AG04450 (cell line): ENCODE measurements at regions not wholly inside any gene's neighbourhood (a gene's known extent, or its start where the extent isn't known, plus 50 kb on each side); places are given as distances from the start of the nearest gene placed in this dataset.

ENCODE experiments used
- CTCF ChIA-PET: fragments of 300-600, 350-600 bp; formaldehyde crosslinking; extraction: SDS; loops from one replicate; lab custom pipeline; 2022; ENCODE audit warnings: antibody characterized with exemption, inconsistent platforms; lab: Charles Lee
- POLR2A ChIA-PET: fragments of 350-600 bp; formaldehyde crosslinking; extraction: SDS; loops from one replicate; lab custom pipeline; 2021; ENCODE audit warnings: antibody characterized with exemption, inconsistent platforms; lab: Yijun Ruan, JAX
- DNase-seq: peaks from one replicate; pipeline ENCODE4 v3.0.0-alpha.2; 2011; ENCODE audit warnings: low read depth, low spot score
- H3K27ac ChIP-seq: one replicate; pipeline ENCODE4 v1.5.1; 2012; ENCODE audit warnings: low read depth, low read length, control low read depth
- H3K27me3 ChIP-seq: one replicate; pipeline ENCODE4 v1.6.0; 2012; ENCODE audit warnings: low read length; ENCODE audit not compliant: control insufficient read depth, insufficient read depth
- H3K4me3 ChIP-seq: 2 replicates; pipeline ENCODE4 v1.5.1; 2011; ENCODE audit warnings: mild to moderate bottlenecking, low read depth, low read length, control low read depth
- H3K9me3 ChIP-seq: 2 replicates; pipeline ENCODE4 v1.5.1; 2012; ENCODE audit warnings: low read length; ENCODE audit not compliant: control insufficient read depth, insufficient read depth
- CTCF ChIP-seq: IDR thresholded peaks from 2 replicates; pipeline ENCODE4 v1.5.1; 2011; ENCODE audit warnings: low read depth, low read length, control low read depth, inconsistent platforms

- H3K27me3 ChIP-seq: no peaks in the 10 kb centered on the region
- CTCF ChIA-PET: no interaction called here
- no peaks in the 10 kb centered on the region for H3K9me3 ChIP-seq
- no peak overlapping the region for H3K4me3 ChIP-seq
- no peak for TF ChIP-seq CTCF
- POLR2A ChIA-PET: no interaction called here
- DNase-seq: no peak
- no peak overlapping the region for H3K27ac ChIP-seq
These were observed 102.7 kb upstream of the ARHGAP42 start for GRCh38 chr11:100584201-100584985.

- Histone ChIP-seq H3K27me3 (no peaks in the 10 kb centered on the region), H3K27ac (no peak overlapping the region), H3K4me3 (no peak overlapping the region), H3K9me3 (no peaks in the 10 kb centered on the region)
- DNase-seq: no peak
- POLR2A ChIA-PET: no interaction called here
- CTCF ChIA-PET: interaction anchor here (1.4 kb wide), 1 partner anchor 9 kb away, joined by 4 read pairs; no protein-coding TSS in a partner anchor
- no peak for TF ChIP-seq CTCF
These were observed 101.4 kb upstream of the ARHGAP42 start for GRCh38 chr11:100585728-100586127.

GRCh38 chr11:100586361-100587101, 100.6 kb upstream of the ARHGAP42 start:
- DNase-seq: no peak
- no peak for TF ChIP-seq CTCF
- Histone ChIP-seq H3K4me3 (no peak overlapping the region), H3K27me3 (no peaks in the 10 kb centered on the region), H3K27ac (no peak overlapping the region), H3K9me3 (no peaks in the 10 kb centered on the region)
- ChIA-PET CTCF (interaction anchor here (1.4 kb wide), 1 partner anchor 10 kb away, joined by 4 read pairs; no protein-coding TSS in a partner anchor), POLR2A (no interaction called here)

GRCh38 chr11:100592619-100593260, 94.3 kb upstream of the ARHGAP42 start:
- Histone ChIP-seq H3K4me3 (no peak overlapping the region), H3K9me3 (no peaks in the 10 kb centered on the region), H3K27me3 (no peaks in the 10 kb centered on the region), H3K27ac (peak overlapping the region; percentile 59)
- no peak for TF ChIP-seq CTCF
- DNase-seq: peak; percentile 41
- ChIA-PET CTCF (interaction anchor here (0.6 to 3.3 kb wide), 3 partner anchors 16 to 864 kb away, joined by 4 to 17 read pairs (median 4); no protein-coding TSS in a partner anchor), POLR2A (no interaction called here)
